ENCODE measurements at regions not wholly inside any gene's neighbourhood (a gene's known extent, or its start where the extent isn't known, plus 50 kb on each side); places are given as distances from the start of the nearest gene placed in this dataset.

DNA sequence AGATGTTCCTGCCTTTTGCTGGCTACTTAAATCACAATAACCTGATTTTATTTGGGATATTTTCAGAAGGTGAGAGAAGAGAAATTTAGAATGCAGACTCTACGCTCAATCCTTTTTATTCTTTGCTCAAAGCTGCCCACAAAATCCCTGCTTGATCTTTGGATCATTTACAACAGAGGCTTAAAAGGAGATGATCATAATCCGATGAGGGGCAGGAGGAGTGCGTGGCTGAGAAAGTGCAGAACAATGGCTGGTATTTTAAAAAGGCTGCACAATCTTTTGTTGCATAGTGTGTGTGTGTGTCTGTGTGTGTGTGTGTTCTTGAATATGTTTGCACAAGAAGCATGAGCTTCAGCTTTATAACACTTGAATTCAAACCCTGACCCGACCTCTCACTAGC lies 256.3 kb upstream of the MYT1L start:
- TF ChIP-seq, protein P1, sequence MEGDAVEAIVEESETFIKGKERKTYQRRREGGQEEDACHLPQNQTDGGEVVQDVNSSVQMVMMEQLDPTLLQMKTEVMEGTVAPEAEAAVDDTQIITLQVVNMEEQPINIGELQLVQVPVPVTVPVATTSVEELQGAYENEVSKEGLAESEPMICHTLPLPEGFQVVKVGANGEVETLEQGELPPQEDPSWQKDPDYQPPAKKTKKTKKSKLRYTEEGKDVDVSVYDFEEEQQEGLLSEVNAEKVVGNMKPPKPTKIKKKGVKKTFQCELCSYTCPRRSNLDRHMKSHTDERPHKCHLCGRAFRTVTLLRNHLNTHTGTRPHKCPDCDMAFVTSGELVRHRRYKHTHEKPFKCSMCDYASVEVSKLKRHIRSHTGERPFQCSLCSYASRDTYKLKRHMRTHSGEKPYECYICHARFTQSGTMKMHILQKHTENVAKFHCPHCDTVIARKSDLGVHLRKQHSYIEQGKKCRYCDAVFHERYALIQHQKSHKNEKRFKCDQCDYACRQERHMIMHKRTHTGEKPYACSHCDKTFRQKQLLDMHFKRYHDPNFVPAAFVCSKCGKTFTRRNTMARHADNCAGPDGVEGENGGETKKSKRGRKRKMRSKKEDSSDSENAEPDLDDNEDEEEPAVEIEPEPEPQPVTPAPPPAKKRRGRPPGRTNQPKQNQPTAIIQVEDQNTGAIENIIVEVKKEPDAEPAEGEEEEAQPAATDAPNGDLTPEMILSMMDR (IDR thresholded peaks at IDR 0.05; ENCODE audit: insufficient read depth, low read length, poor library complexity, severe bottlenecking): no peak
- TF ChIP-seq EZH2phosphoT487 (conservative IDR thresholded peaks at IDR 0.05; ENCODE audit: low read length): no peak

All from SU-DHL-6 (cell line).